Aorta (tissue), 5 donors: ENCODE measurements at regions not wholly inside any gene's neighbourhood (a gene's known extent, or its start where the extent isn't known, plus 50 kb on each side); places are given as distances from the start of the nearest gene placed in this dataset.

Experiments used
- ATAC-seq: fragments of 200-7000 bp; cut with Tn5 transposase; one replicate; pipeline ENCODE4 v1.9.1; 2022; ENCODE audit warnings: moderate library complexity; ENCODE audit not compliant: low FRiP score
- DNase-seq, 2 donors: peaks; one replicate each; pipeline ENCODE4 v3.0.0-alpha.2; 2020
- H3K27ac ChIP-seq, 2 donors: one replicate each; pipeline ENCODE4 v1.5.1; 2013; ENCODE audit warnings: low read length in 2 of 2, mild to moderate bottlenecking in 2 of 2, moderate library complexity in 2 of 2, control low read depth in 1 of 2, inconsistent platforms in 1 of 2, low read depth in 1 of 2
- H3K27me3 ChIP-seq, 2 donors: one replicate each; pipeline ENCODE4 v1.6.1; 2013; ENCODE audit warnings: control low read depth in 1 of 2, low read length in 1 of 2, mild to moderate bottlenecking in 1 of 2, moderate library complexity in 1 of 2; ENCODE audit not compliant: insufficient read depth in 2 of 2, control insufficient read depth in 1 of 2
- H3K36me3 ChIP-seq, 2 donors: one replicate each; pipeline ENCODE4 v1.6.1; 2013; ENCODE audit warnings: control low read depth in 1 of 2, low read length in 1 of 2, mild to moderate bottlenecking in 1 of 2; ENCODE audit not compliant: insufficient read depth in 2 of 2, control insufficient read depth in 1 of 2
- H3K4me1 ChIP-seq, 2 donors: one replicate each; pipeline ENCODE4 v1.6.1; 2013; ENCODE audit warnings: low read length in 2 of 2, control low read depth in 1 of 2, mild to moderate bottlenecking in 1 of 2, moderate library complexity in 1 of 2; ENCODE audit not compliant: insufficient read depth in 2 of 2, control insufficient read depth in 1 of 2
- H3K4me3 ChIP-seq, 2 donors: one replicate each; pipeline ENCODE4 v1.5.1; 2013; ENCODE audit warnings: low read length in 2 of 2, control low read depth in 1 of 2, mild to moderate bottlenecking in 1 of 2
- H3K9me3 ChIP-seq: one replicate; pipeline ENCODE4 v1.6.1; 2013; ENCODE audit warnings: mild to moderate bottlenecking, low read length; ENCODE audit not compliant: control insufficient read depth
- WGBS, 2 donors: extraction: QIAGEN DNeasy Blood & Tissue Kit; methylation state at CpG; one replicate each; pipeline ENCODE4 v1.1.7; 2013; 5-methylcytosine and 5-hydroxymethylcytosine counted together
- intact Hi-C, 2 donors: fragments of 100-400 bp; cut with DNase I; formaldehyde crosslinking; loops; one replicate each; pipeline versions ENCODE4 v1.14.2 to v1.15.0; 2022
- donor health status: healthy with polysubstance abuse.
- donor health status: Bipolar disorder and iron deficiency.
- donor health status: DM: no; HTN: no; CAD: no.
- donor health status: DM: no; HTN: no; CAD: no.
- donor health status: DM: yes; HTN: yes; CAD: no.

DNA sequence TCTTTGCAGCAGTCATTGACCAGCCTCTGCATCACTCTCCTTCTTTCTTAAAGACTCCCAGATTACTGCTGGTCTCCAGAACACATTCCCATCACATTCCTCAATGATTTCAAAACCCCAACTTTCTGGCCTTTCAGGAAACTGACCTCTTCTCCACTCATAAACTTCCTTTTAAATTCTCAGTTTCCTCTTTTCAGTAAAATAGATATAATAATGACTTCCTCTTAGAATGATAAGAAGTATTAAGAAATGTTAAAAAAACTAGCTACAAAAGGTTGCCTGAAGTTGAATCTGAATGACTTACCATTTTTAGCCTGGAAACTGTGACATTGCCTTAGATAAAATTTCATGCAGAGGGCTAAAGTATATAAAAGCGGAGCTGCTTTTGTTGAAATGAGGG lies 239.3 kb downstream of the OGFRL1 start:
- Histone ChIP-seq H3K36me3 (no peaks in the 10 kb centered on the region), H3K27me3 (no peaks in the 10 kb centered on the region), H3K27ac (no peak overlapping the region), H3K9me3 (no peaks in the 10 kb centered on the region), H3K4me1 (peaks cover 0 to 1% of the 10 kb centered on the region in 2 donors), H3K4me3 (no peak overlapping the region)
- no peak for ATAC-seq
- intact Hi-C loops, result no loop called here
- WGBS, 2 donors, result 24 to 29% methylated on average over 1 of the region's 1 CpG
- no peak for DNase-seq

DNA sequence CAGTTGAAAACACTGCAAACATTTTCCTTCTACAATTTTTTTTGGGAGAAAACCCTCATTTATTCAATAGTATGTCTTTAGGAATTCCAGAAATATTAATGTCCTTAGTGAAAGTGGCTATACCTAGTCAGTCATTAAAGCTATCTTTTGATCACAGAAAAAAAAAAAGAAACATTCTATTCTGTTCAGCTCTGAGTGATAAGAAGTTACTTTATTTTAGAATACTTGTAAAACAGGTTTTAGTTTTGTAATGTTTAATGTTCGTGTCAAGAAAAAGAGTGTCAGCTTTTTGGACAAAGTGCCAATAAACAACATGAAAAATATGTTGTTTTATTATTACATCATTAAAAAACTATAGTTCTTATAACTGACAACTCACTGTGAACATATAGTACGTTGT lies 240.4 kb downstream of the OGFRL1 start:
- peaks cover 0 to 1% of the 10 kb centered on the region in 2 donors for H3K4me1 ChIP-seq
- no peak overlapping the region for H3K27ac ChIP-seq
- H3K9me3 ChIP-seq, result no peaks in the 10 kb centered on the region
- no peaks in the 10 kb centered on the region for H3K27me3 ChIP-seq
- ATAC-seq, result no peak
- 83 to 86% methylated on average over 2 of the region's 2 CpGs for WGBS, 2 donors
- H3K4me3 ChIP-seq, result no peak overlapping the region
- intact Hi-C loops, result no loop called here
- DNase-seq, result no peak
- H3K36me3 ChIP-seq, result no peaks in the 10 kb centered on the region

DNA sequence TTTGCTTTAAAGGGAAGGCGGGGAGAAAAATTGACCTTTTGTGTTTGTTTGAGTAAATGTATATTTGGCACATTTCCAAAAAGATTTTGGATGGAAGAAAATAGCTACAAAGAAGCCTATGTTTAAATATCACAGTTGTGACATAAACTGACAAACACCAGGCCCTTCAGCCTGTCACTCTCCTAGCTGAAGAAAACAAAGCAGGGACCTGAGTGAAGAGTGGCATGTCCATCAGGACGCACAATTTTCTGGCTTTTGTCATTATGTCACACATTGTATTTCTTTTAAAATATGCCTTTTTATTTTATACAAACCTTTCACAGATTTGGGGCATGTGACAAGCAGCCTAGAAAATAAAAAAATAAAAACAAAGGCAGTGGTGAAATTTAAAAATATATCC lies 241.2 kb downstream of the OGFRL1 start:
- DNase-seq, result no peak
- no peak overlapping the region for H3K4me3 ChIP-seq
- H3K9me3 ChIP-seq, result no peaks in the 10 kb centered on the region
- no peaks in the 10 kb centered on the region for H3K36me3 ChIP-seq
- ATAC-seq, result no peak
- no peak overlapping the region for H3K27ac ChIP-seq
- H3K27me3 ChIP-seq, result no peaks in the 10 kb centered on the region
- intact Hi-C loops, result loop anchor here (5.0 to 10.0 kb wide), 3 partner anchors 195 to 553 kb away; partner anchors contain the start of gene RIMS1 (in 1 of the 2)
- WGBS, 2 donors, result 83 to 86% methylated on average over 2 of the region's 2 CpGs
- H3K4me1 ChIP-seq, result peaks cover 0 to 1% of the 10 kb centered on the region in 2 donors

DNA sequence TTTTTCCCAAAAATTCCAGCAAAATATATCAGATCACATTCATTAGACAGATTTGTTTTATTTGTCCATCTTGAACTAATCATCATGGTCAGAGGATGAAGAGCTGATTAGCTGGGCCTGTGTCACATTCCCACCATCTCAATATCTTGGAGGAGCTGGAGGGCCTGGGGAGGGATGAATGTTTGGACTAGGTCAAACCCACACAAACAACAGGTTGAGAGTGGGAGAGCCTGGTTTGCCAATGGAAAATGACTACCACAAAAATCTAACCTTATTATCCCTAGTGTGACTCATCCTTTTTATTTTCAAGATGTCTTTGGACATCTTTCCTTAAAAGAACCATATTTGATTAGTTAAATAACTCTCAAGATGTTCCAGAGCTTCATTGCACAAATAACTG lies 242.4 kb downstream of the OGFRL1 start:
- intact Hi-C loops, result loop anchor here (5.0 to 10.0 kb wide), 3 partner anchors 194 to 551 kb away; partner anchors contain the start of gene RIMS1 (in 1 of the 2)
- DNase-seq (no peak), ATAC-seq (no peak)

DNA sequence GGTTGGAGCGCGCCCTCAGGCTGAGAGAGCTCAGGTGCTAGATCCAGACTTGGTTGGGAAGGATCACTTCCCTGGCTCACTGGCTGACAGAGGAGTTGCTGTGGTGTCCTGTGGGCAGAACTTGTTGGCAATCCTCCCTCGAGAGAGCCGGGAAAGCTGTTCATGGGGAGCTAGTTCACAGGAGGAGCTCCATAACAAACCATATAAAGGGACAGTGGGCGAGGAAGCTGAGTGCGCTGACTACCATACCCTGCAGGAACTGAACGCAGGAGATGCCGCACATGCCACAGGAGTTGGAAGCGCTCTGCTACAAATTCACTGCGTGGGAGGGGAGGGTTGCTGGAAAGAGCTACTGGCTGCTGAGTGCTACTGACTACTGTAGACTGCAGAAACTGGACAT lies 243.2 kb downstream of the OGFRL1 start:
- intact Hi-C loops, result loop anchor here (5.0 to 10.0 kb wide), 3 partner anchors 193 to 550 kb away; partner anchors contain the start of gene RIMS1 (in 1 of the 2)

More for the DNA sequence above, 242.4 kb downstream of the OGFRL1 start:
- Histone ChIP-seq H3K36me3 (no peaks in the 10 kb centered on the region), H3K27ac (no peak overlapping the region), H3K27me3 (no peaks in the 10 kb centered on the region), H3K4me1 (no peaks in the 10 kb centered on the region), H3K9me3 (no peaks in the 10 kb centered on the region), H3K4me3 (no peak overlapping the region)

GRCh38 chr6:71533939-71534379 lies 245.3 kb downstream of the OGFRL1 start:
- no peaks in the 10 kb centered on the region for H3K9me3 ChIP-seq
- no peaks in the 10 kb centered on the region for H3K36me3 ChIP-seq
- intact Hi-C loops, result loop anchor here (2.0 to 10.0 kb wide), 4 partner anchors 191 to 551 kb away; partner anchors contain the start of gene RIMS1 (in 1 of the 2)
- H3K27me3 ChIP-seq, result no peaks in the 10 kb centered on the region
- H3K4me3 ChIP-seq, result no peak overlapping the region
- no peaks in the 10 kb centered on the region for H3K4me1 ChIP-seq
- DNase-seq (no peak), ATAC-seq (no peak)
- WGBS, 2 donors, result 56 to 63% methylated on average over 2 of the region's 2 CpGs
- no peak overlapping the region for H3K27ac ChIP-seq

More for the DNA sequence above, 243.2 kb downstream of the OGFRL1 start:
- ATAC-seq, result no peak
- no peak overlapping the region for H3K27ac ChIP-seq
- no peaks in the 10 kb centered on the region for H3K36me3 ChIP-seq
- H3K4me3 ChIP-seq, result no peak overlapping the region
- WGBS, 2 donors, result 84 to 86% methylated on average over 10 of the region's 10 CpGs
- H3K9me3 ChIP-seq, result no peaks in the 10 kb centered on the region
- H3K27me3 ChIP-seq, result no peaks in the 10 kb centered on the region
- H3K4me1 ChIP-seq, result no peaks in the 10 kb centered on the region
- no peak for DNase-seq

DNA sequence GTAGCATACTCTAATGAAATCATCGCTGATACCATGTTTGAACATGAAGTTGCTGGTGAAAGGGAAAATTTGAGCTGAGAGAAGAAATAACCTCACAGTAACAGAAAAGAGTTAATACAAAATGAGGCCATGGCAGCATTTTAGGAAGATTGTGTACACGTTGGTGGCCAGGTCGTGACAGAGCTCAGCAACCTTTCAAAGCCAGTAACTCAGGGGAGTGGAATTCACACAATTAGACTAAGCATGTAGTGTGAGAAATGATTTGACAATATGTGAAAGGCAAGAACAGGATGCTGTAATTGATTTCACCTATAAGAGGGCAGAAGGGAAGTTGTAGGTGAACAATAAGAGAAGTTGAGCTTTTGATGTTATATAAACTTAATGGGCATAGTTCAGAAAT lies 246.3 kb downstream of the OGFRL1 start:
- intact Hi-C loops, result loop anchor here (2.0 to 10.0 kb wide), 6 partner anchors 72 to 550 kb away; partner anchors contain the start of gene RIMS1 (in 1 of the 2)
- Histone ChIP-seq H3K27me3 (no peaks in the 10 kb centered on the region), H3K9me3 (no peaks in the 10 kb centered on the region), H3K27ac (no peak overlapping the region), H3K36me3 (no peaks in the 10 kb centered on the region), H3K4me1 (no peaks in the 10 kb centered on the region), H3K4me3 (no peak overlapping the region)
- ATAC-seq, result no peak
- 67 to 69% methylated on average over 3 of the region's 3 CpGs for WGBS, 2 donors
- no peak for DNase-seq

DNA sequence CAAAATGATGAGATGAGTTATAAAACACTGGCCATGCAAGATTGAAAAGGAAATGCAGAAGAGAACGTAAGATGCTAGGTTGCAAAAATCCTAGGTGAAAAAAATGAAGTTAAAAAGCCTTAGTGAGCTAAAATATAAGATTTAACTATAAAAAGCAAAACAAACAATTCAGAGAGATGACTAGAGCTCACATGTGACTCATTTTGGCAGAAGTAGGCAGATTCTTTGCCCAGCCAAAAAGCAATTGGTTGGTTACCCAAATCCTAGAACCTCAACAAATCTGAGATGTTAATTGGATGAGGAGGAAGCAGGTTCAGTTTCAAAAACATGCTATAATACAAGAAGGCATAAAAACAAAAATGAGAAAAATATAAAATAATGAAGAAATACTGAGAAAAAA lies 249.1 kb downstream of the OGFRL1 start:
- no peaks in the 10 kb centered on the region for H3K9me3 ChIP-seq

GRCh38 chr6:71544028-71544427 lies 255.4 kb downstream of the OGFRL1 start:
- 24 to 29% methylated on average over 4 of the region's 4 CpGs for WGBS, 2 donors

More for the DNA sequence above, 249.1 kb downstream of the OGFRL1 start:
- ATAC-seq (no peak), DNase-seq (no peak)
- Histone ChIP-seq H3K4me3 (no peak overlapping the region), H3K27me3 (no peaks in the 10 kb centered on the region), H3K36me3 (no peaks in the 10 kb centered on the region), H3K4me1 (no peaks in the 10 kb centered on the region), H3K27ac (no peak overlapping the region)
- intact Hi-C loops, result loop anchor here (5.0 to 10.0 kb wide), 4 partner anchors 70 to 347 kb away; partner anchors contain the start of gene RIMS1 (in 1 of the 2)
- WGBS, 2 donors, result 2 to 3% methylated on average over 1 of the region's 1 CpG

More at GRCh38 chr6:71544028-71544427, 255.4 kb downstream of the OGFRL1 start:
- no peak overlapping the region for H3K27ac ChIP-seq
- no peak overlapping the region for H3K4me3 ChIP-seq
- no peaks in the 10 kb centered on the region for H3K9me3 ChIP-seq
- H3K27me3 ChIP-seq, result no peaks in the 10 kb centered on the region
- H3K4me1 ChIP-seq, result no peaks in the 10 kb centered on the region
- ATAC-seq, result no peak
- intact Hi-C loops, result no loop called here
- DNase-seq, result no peak
- no peaks in the 10 kb centered on the region for H3K36me3 ChIP-seq
